RWPE1 (cell line): ENCODE measurements at regions not wholly inside any gene's neighbourhood (a gene's known extent, or its start where the extent isn't known, plus 50 kb on each side); places are given as distances from the start of the nearest gene placed in this dataset.
A peak's percentile ranks its signal among the peaks of the same experiment; 100 is the strongest.

Experiments
- CTCF ChIA-PET: fragments of 350-600 bp; sonication (Branson Sonifier 250); formaldehyde crosslinking; extraction: SDS; loops from one replicate; lab custom pipeline; 2021; lab: Yijun Ruan, JAX
- POLR2A ChIA-PET: fragments of 400-600 bp; formaldehyde crosslinking; extraction: SDS; loops from one replicate; lab custom pipeline; 2020; ENCODE audit warnings: antibody characterized with exemption; ENCODE audit not compliant: low non-redundant PET; lab: Yijun Ruan, JAX
- DNase-seq: peaks from one replicate; pipeline ENCODE4 v3.0.0; 2012; ENCODE audit warnings: low spot score
- H3K27ac ChIP-seq: fragments of 450-650 bp; 2 replicates; pipeline ENCODE4 v1.5.1; 2017
- TF ChIP-seq, protein P1 (sequence below): fragments of 450-650 bp; conservative IDR thresholded peaks from 2 replicates; pipeline ENCODE4 v1.5.1; 2017; ENCODE audit warnings: low read depth, mild to moderate bottlenecking

DNA sequence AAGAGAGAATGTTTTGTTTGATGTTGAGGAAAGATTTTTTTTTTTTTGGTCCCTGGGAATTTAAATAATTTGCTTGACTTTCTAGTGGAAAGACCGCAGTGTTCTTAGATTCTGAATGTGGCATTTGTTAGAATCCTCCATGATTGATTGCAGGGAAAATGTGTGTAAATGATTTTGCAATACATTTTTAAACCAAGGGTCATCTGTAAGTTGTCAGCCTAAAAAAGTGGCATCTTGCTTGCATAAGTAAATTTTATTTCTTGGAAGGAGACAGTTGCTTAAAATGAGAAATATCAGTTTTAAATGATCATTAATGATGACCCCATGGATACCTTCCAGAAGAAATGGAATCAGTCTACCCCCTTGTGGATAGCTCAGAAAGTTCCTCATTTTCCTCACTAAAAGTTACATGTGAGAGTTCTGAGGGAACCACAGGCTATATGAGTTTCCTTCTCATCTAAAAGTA, 105.1 kb upstream of the SLC25A48 start:
- DNase-seq, result peak; percentile 65
- H3K27ac ChIP-seq, result no peak overlapping the region
- POLR2A ChIA-PET, result no interaction called here
- TF ChIP-seq, protein P1, sequence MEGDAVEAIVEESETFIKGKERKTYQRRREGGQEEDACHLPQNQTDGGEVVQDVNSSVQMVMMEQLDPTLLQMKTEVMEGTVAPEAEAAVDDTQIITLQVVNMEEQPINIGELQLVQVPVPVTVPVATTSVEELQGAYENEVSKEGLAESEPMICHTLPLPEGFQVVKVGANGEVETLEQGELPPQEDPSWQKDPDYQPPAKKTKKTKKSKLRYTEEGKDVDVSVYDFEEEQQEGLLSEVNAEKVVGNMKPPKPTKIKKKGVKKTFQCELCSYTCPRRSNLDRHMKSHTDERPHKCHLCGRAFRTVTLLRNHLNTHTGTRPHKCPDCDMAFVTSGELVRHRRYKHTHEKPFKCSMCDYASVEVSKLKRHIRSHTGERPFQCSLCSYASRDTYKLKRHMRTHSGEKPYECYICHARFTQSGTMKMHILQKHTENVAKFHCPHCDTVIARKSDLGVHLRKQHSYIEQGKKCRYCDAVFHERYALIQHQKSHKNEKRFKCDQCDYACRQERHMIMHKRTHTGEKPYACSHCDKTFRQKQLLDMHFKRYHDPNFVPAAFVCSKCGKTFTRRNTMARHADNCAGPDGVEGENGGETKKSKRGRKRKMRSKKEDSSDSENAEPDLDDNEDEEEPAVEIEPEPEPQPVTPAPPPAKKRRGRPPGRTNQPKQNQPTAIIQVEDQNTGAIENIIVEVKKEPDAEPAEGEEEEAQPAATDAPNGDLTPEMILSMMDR, result no peak
- CTCF ChIA-PET, result interaction anchor here (0.6 to 3.4 kb wide), 26 partner anchors 11 to 270 kb away, joined by 3 to 57 read pairs (median 4); partner anchors contain the start of gene SLC25A48

DNA sequence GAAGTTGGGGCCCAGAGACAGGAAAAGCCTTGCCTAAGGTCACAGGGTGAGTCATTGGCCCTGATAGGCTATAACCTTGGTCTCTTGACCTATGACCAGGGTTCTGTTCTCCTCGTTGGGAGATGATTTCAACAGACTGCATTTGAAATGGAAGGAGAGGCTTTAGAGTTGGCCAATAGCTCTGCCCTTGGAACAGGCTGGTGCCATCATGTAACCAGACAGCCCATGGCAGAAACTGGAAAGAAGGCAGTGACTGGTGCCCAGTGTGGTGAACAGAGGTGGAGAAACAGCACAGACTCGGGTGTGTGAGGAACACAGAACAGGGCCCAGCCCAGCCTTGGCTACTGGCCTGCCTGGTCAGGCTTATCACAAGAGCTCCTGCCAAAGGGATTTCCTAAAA, 109.8 kb upstream of the SLC25A48 start:
- POLR2A ChIA-PET, result no interaction called here
- no peak for DNase-seq
- CTCF ChIA-PET, result interaction anchor here (0.6 to 1.3 kb wide), 4 partner anchors 21 to 264 kb away, joined by 3 to 4 read pairs (median 4); no protein-coding TSS in a partner anchor
- H3K27ac ChIP-seq, result no peak overlapping the region
- TF ChIP-seq, protein P1, result no peak

DNA sequence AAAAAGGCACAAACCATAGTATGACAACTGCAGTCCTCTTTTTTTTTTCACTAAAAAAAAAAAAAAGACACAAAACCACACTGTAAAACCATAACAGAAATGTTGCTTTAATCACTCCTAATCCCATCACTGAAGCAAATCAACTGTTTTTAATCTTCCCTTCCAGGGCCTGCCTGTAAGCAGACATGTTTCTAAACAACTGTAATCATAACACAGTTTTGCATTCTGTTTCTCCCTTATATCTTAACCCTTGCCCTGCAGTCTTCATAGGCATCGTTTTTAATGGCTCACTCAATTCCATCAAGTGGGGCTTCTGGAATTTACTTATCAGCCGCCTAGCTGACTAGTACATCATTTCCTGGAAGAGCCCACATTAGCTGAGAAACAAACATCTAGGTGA, 111.0 kb upstream of the SLC25A48 start:
- no peak overlapping the region for H3K27ac ChIP-seq
- ChIA-PET CTCF (interaction anchor here (1.4 kb wide), 1 partner anchor 158 kb away, joined by 9 read pairs; no protein-coding TSS in a partner anchor), POLR2A (no interaction called here)
- DNase-seq, result no peak
- TF ChIP-seq, protein P1, result no peak

DNA sequence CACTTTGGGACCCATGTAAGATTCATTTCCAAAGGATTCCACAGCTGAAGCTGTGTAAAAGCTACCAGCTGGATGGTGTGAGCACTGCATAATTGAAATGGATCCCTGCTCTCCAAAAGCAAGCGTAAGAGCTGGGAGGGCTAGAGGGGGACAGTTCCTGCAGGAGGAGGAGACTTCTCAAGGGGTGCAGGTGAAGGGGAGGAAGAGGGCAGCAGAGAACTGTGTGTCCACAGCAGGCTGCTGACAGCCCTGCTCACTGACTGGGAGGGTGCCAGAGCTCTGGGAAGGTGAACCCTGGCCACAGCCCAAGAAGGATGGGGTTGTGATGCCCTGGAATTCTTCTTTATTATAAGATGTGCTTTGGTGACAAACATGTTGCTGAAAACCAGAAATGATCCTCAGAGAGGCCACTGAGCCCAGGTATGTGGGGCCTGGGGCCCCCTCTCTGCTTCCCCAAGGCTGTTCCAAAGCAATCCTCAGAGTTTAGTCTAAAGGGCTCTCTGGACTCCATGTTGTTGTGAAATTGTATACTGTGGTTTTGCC, 112.8 kb upstream of the SLC25A48 start:
- ChIA-PET POLR2A (no interaction called here), CTCF (interaction anchor here (0.8 kb wide), 1 partner anchor 155 kb away, joined by 3 read pairs; no protein-coding TSS in a partner anchor)
- H3K27ac ChIP-seq, result no peak overlapping the region
- TF ChIP-seq, protein P1, result no peak
- DNase-seq, result no peak

DNA sequence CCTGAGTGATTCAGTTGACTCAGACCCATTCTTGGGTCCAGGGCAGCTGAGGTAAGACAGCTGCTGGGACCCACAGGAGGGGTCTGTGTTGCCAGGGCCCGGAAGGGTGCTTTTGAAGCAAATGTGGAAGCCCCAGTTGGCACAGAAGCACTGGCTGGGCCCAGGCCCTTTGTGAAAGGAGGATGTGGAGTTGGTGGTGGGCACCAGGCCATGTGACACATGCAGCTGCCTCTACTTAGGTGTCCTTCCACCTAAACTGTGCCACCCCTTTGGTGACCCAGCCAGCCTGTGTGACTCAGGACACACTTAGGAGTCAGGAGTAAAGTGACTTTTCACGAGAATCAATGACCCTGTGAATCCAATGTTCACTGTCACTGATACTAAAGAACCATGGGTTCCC, 114.3 kb upstream of the SLC25A48 start:
- ChIA-PET CTCF (interaction anchor here (0.6 to 0.7 kb wide), 3 partner anchors 22 to 167 kb away, joined by 3 to 9 read pairs (median 3); no protein-coding TSS in a partner anchor), POLR2A (no interaction called here)
- no peak overlapping the region for H3K27ac ChIP-seq
- TF ChIP-seq, protein P1, result no peak
- no peak for DNase-seq

DNA sequence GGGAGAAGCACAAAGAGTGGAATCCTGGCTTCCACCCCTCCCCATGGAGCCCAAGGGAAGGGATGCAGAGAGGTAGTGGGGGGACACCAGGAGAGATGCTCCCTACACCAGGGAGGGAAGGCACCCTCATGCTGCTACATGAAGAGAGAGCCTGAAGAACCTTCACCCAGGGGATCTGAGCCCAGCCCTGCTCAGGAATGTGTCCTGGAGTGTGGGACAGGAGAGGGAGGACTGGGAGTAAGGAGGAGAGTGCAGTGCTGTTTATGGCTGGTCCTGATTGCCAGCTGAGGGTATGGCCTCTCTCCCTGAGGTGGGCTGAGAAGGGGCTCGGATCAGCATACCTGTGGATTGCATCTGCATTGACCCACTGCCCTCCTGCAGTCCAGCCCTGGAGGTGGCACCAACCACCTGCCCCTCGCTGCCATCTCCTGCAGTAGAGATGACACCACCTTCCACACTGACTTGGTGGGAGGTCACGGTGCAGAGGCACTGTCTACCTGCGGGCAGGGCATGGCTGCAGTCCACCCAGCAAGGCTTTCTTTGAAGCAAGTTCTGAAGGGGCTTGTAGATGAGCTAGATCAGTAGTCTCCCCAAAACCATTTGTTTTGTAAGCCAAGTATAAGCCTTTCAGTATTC, 114.9 kb upstream of the SLC25A48 start:
- no peak for DNase-seq
- ChIA-PET CTCF (no interaction called here), POLR2A (no interaction called here)
- TF ChIP-seq, protein P1, result no peak
- H3K27ac ChIP-seq, result no peak overlapping the region
